Activated CD4-positive, CD25-positive, alpha-beta regulatory T cell treated with anti-CD3 and anti-CD28 coated beads, Interleukin-2, amount 50 U/mL, for 16 hours (primary cell): ENCODE measurements at regions not wholly inside any gene's neighbourhood (a gene's known extent, or its start where the extent isn't known, plus 50 kb on each side); places are given as distances from the start of the nearest gene placed in this dataset.
A peak's percentile ranks its signal among the peaks of the same experiment; 100 is the strongest.

ENCODE experiments used
- DNase-seq: peaks from one replicate; pipeline ENCODE4 v3.0.0-alpha.2; 2020; ENCODE audit warnings: low read depth, low spot score

DNA sequence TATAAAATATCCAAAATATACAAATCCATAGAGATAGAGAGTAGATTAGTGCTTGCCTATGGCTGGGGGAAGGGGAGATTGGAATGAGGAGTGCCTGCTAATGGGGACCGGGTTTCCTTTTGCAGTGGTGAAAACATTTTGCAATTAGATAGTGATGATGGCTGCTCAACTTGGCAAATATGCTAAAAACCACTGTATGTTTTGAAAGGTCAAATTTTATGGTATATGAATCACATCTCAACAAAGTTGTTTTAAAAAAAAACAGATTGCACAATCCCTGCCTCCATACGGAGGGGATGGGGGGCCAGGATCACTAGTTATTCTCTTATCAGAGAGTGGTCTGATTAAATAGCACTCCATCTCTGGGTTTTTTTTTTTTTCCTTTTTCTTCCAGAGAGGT lies 76.9 kb upstream of the RIPOR2 start:
- no peak for DNase-seq

GRCh38 chr6:25013246-25013645 lies 77.5 kb upstream of the RIPOR2 start:
- no peak for DNase-seq

DNA sequence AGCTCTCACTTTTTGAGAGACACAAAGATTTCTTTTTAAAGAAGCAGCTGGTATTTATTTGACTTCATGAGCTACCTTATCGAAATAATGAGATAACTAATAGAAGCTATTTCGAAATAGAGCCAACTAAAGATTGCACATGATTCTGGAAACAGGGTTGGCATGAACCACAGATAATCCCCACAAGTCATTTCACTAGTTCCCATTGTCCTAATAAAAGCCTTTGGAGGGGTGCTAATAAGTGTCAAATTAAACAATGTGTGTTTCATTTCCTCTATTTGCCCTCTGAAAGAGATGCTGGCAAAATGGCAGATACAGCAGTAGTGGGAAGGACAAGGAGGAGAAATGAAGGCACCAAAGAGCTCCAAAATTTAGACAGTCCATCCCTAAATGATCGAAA lies 78.6 kb upstream of the RIPOR2 start:
- DNase-seq, result no peak

DNA sequence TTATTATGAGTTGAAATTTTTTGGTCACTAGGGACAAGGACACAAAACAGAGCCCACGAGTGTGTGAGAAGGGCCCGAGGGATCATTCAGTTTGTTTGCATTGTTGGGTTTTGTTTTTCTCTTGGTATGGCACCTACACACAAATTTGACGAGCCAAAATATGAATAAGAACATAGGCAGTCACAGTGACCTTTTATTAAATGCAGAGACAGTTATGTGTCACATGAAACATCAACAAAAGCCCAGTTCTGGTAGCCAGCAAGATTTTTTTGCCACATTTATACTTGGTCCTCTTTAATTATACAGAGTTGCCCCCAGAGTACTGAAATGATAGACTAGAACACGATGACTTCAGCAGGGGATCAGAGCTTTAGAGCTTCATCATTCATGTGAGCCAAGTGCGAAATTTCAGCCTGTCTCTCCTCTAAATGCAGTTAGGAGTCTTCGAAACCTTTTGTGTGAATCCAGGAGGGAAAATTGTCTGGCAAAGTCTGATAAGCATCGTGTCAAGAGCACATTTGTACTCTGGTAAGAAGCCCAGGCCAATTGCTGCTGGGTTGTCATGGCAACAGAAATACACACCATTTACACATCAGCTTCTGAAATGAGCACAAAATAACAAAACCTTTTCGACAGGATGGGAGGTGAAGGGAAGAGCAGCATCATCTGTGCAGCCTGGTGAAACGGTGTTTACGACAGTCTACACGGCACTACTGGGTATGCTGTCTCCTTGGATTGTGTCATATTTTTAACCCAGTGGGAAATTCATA lies 79.2 kb upstream of the RIPOR2 start:
- DNase-seq, result no peak

DNA sequence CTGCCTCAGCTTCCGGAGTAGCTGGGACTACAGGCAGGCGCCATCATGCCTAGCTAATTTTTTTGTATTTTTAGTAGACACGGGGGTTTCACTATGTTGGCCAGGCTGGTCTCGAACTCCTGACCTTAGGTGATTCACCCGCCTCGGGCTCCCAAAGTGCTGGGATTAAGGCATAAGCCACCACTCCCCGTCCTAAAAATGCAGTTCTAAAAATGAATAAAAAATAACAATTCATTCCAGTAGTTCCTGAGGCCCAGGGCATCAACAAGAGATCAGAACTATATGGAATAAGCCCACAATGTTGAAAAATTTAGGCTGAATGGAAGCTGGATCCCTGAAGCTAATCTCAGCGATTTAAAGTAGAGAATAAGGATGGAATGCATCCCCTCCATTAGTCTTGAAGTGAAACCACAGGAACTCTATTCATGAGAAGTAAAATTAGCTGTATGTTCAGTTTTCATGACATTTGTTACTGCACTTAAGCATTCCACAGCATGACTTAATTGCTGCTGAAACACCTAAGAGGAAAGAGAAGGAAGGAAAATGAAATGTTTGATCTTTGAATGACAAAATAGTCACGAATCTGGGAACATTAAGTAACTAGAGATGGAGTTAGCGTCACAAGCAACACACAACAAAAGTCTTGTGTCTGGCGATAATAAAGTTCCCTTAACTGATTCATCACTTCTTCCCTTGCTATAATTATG lies 80.4 kb upstream of the RIPOR2 start:
- DNase-seq, result no peak

DNA sequence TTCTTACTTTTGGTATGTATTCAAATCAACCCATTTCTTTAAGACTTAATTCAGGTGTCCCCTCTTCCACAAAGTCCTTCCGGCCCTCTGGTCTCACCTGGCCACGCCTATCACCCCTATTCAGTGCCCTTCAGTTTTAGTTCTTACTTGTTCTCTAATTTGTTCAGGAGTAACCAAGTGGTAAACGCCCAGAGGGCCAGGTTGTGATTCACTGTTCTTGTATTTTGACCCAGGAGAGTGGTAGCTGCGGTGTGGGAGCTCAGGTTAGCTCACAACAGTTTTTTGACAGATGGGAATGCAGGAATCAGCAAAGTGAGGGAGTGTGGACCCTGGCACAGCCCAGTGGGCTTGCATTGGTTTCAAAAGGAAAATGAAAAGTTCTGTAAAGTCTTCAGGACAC lies 81.7 kb upstream of the RIPOR2 start:
- DNase-seq, result no peak

DNA sequence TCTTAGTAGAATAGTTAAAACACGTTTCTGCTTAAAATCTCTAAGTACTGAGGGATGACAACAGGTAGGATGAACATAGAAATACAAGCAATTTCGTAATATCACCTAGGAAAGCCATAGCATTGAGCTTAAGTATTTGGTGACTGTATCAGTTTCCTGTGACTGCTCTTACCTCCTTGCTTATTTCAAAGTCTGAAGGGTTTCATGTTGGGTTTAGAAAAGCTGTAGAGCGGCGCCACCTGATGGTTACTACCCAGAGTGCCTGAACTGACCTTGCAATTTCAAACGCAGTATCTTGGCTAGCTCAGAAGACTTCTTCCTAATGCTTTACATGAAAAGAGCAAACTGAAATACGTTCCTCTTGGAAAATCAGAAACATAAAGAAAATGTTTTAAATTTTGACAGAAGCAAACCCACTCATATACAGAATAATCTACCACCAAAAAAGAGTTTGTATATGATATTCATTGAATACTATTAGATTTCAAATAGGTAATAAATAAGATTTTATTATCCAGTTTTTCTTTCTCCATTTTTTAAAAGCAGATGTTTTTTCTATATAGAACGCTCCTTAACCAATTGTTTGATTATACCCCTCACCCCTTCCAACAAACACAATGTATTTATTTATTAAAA lies 82.3 kb upstream of the RIPOR2 start:
- DNase-seq, result peak; percentile 58

GRCh38 chr6:25018568-25018954 lies 82.8 kb upstream of the RIPOR2 start:
- DNase-seq, result no peak

GRCh38 chr6:25022140-25022553 lies 86.4 kb upstream of the RIPOR2 start:
- DNase-seq, result no peak

DNA sequence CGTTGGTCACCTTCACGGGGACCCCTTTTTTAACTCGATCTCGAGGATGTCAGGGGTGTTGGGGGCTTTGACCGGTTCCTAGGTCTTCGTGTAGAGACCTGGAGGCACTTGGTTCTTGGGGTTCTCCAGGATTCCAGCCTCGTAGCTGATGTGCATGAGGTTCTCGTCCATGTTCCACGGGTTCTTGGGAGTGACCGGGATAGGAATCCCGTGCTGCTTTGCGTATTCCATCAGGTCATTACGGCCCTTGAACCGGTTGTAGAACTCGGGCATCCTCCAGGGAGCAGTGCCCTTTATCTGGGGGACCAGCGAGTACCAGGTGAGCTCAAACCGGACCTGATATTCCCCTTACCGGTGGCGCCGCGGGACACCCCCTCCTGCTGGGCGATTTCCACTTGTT lies 88.0 kb upstream of the RIPOR2 start:
- no peak for DNase-seq

- no peak for DNase-seq
Observed at GRCh38 chr6:25024821-25025220, 89.1 kb upstream of the RIPOR2 start.

DNA sequence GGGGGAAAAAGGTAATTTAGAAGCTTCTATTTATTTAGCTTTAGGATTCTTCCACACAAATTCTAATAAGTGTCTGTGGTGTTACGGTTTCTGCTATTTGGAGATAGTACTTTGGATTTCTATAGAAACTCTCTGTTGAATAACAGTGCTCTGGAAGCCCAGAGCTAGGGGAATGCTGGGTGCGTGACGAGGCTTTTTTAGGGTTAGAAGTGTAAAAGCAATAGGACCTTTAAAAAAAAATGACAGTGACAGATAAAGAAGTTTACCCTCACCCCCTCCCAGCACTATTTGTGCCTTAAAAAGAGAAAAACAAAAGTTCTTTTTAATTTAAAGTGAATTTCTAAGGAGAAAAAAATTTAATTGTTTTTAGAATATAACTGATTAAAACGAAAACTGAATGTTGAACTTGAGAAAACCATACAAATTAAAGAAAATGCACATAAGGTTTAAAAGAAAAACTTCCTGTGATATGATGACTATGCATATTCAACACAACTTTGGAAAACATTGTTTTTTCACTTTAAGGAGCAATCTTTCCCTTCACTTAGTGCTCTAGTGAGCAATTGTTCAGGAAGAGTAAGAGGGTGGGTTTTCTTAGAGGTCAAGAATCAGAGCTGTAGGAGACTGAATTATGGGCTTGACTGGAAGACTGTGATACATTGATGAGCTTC lies 89.6 kb upstream of the RIPOR2 start:
- no peak for DNase-seq

- DNase-seq, result no peak
Observed at GRCh38 chr6:25025919-25026301, 90.2 kb upstream of the RIPOR2 start.

GRCh38 chr6:25026723-25027122 lies 91.0 kb upstream of the RIPOR2 start:
- DNase-seq, result no peak

- DNase-seq, result peak; percentile 36
Observed at GRCh38 chr6:25027221-25027916, 91.6 kb upstream of the RIPOR2 start.

- no peak for DNase-seq
Observed at GRCh38 chr6:25028328-25028727, 92.6 kb upstream of the RIPOR2 start.

GRCh38 chr6:25032934-25033333 lies 97.2 kb upstream of the RIPOR2 start:
- DNase-seq, result no peak

DNA sequence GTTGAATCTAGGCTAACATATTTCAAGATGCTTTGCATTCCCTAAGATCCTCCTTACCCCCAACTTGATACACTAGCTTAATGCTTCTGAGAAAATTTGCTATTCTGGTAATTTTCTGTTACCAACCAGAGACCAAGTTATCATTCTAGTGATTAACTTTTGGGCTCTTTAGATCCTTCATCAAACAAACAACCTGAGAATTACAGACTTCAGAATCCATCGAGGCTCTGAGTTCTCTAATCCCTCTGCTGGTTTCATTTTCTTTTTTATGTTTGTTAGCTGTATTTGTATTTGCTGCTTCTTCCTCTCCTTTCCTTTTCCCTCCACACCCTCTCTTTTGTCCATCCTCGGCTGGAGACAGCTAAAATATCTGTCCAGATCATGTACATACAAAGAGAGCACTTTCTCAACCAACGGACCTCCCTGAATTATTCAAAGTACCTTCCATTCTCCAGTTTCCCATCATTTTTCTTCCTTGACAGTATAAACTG lies 98.7 kb upstream of the RIPOR2 start:
- DNase-seq, result no peak

DNA sequence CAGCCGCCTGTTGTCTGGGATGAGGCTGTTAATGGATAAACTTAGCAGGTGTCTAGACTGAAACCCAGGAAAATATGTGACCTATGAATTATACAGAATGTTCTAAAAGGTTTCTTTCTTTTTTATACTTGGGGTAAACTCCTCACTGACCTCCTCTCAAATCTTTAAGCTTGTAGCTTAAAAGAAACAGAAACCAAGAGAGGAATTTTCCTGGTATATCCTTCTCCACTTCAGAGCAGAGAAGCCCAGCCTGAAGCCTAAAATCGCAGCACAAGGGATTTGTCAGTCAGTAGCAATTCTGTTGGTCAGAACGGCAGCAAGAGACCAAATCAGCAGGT lies 99.4 kb upstream of the RIPOR2 start:
- DNase-seq, result no peak

DNA sequence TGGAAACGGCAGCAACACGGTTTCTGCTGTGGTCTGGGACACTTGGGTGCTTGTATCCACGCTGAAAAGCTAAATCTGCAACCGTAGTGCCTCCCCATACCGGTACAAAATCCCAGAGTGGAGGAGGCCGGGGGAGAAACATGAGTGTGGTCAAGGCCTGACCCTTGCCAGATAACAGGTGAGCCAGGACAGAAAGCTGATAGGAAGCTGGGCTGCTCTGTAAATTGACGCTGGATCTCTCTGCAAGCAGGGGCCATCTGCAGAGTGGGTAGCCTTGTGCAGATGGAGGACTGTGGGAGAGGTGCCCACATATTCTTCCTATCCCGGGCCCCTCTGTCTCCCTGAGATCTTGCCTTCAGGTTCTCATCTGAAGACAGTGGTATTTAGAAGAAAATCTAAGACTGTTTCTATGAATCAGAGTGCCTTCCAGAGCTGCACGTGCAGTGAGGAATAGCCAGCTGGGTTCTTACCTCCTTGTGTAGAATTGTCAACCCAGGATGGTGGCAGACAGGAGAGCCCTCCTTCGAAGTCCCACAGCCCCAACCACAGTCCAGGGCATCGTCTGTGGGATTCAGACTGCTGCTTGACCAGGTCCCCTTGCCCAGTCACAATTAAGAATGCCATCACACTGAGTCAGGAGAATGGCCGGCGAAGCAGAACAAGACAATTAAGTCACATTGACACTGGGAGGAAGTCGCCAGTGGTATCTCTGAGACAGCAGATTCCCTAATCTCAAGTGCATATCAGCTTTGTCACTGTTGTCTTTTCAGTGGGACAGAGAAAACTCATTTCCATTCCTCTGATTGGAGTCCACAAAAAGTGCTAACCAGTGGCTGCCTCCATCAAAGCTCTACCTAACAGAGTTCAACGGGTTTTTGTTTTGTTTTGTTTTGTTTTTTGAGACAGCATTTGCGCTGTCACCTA lies 100.0 kb upstream of the RIPOR2 start:
- no peak for DNase-seq

DNA sequence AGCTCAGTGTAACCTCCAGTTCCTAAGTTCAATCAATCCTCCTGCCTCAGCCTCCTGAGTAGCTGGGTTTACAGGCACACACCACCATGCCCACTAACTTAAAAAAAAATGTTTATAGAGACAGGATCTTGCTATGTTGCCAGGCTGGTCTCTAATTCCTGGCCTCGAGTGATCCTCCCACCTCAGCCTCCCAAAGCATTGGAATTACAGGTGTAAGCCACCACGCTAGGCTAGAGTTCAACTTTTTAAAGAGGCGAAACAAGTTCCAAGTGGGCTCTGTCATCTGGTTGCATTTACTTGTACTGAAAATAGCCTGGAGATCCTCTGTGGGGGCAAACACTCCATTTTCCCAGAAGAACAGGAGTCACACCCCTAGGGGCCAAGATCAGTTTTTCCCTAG lies 100.7 kb upstream of the RIPOR2 start:
- no peak for DNase-seq
